ENCODE measurements at regions not wholly inside any gene's neighbourhood (a gene's known extent, or its start where the extent isn't known, plus 50 kb on each side); places are given as distances from the start of the nearest gene placed in this dataset.
"Not testable (repeated sequence)": the region's sequence is repeated elsewhere in the genome, so short reads cannot be mapped to it uniquely, and the experiment has no call there.

- DNase-seq (ENCODE audit: low spot score) = no peak
Measured at GRCh38 chr13:107819071-107819470, 396.3 kb downstream of the LIG4 start.

GRCh38 chr13:107817647-107818287, 397.6 kb downstream of the LIG4 start:
- DNase-seq (ENCODE audit: low spot score) = no peak

- no peak for DNase-seq (ENCODE audit: low spot score)
Measured at GRCh38 chr13:107812014-107812412, 403.3 kb downstream of the LIG4 start.

GRCh38 chr13:107811233-107812013, 403.9 kb downstream of the LIG4 start:
- no peak for DNase-seq (ENCODE audit: low spot score)

- DNase-seq (ENCODE audit: low spot score) = no peak
Measured at GRCh38 chr13:107809125-107809524, 406.2 kb downstream of the LIG4 start.

GRCh38 chr13:107808389-107808788, 406.9 kb downstream of the LIG4 start:
- no peak for DNase-seq (ENCODE audit: low spot score)

GRCh38 chr13:107807306-107808073, 407.8 kb downstream of the LIG4 start:
- no peak for DNase-seq (ENCODE audit: low spot score)

- no peak for DNase-seq (ENCODE audit: low spot score)
Measured at GRCh38 chr13:107806726-107807125, 408.6 kb downstream of the LIG4 start.

GRCh38 chr13:107803822-107804495, 411.4 kb downstream of the LIG4 start:
- DNase-seq (ENCODE audit: low spot score) = no peak

GRCh38 chr13:107801621-107802020, 413.7 kb downstream of the LIG4 start:
- DNase-seq (ENCODE audit: low spot score) = peak; percentile 16

GRCh38 chr13:107799001-107799400, 416.3 kb downstream of the LIG4 start:
- DNase-seq (ENCODE audit: low spot score) = no peak

- no peak for DNase-seq (ENCODE audit: low spot score)
Measured at GRCh38 chr13:107790397-107790796, 424.9 kb downstream of the LIG4 start.

- DNase-seq (ENCODE audit: low spot score) = no peak
Measured at GRCh38 chr13:107788464-107789165, 426.7 kb downstream of the LIG4 start.

GRCh38 chr13:107782646-107783045, 432.7 kb downstream of the LIG4 start:
- DNase-seq (ENCODE audit: low spot score) = not testable (repeated sequence)

- no peak for DNase-seq (ENCODE audit: low spot score)
Measured at GRCh38 chr13:107778094-107778493, 437.2 kb downstream of the LIG4 start.

- DNase-seq (ENCODE audit: low spot score) = no peak
Measured at GRCh38 chr13:107770541-107770940, 444.8 kb downstream of the LIG4 start.

GRCh38 chr13:107767119-107767518, 448.2 kb downstream of the LIG4 start:
- no peak for DNase-seq (ENCODE audit: low spot score)

GRCh38 chr13:107765724-107766401, 449.5 kb downstream of the LIG4 start:
- DNase-seq (ENCODE audit: low spot score) = no peak

GRCh38 chr13:107764046-107764445, 451.3 kb downstream of the LIG4 start:
- no peak for DNase-seq (ENCODE audit: low spot score)

- DNase-seq (ENCODE audit: low spot score) = no peak
Measured at GRCh38 chr13:107753748-107754147, 461.6 kb downstream of the LIG4 start.

GRCh38 chr13:107753291-107753690, 462.0 kb downstream of the LIG4 start:
- DNase-seq (ENCODE audit: low spot score) = no peak

Data from Ammon's horn (tissue), 1 donor.